ENCODE measurements at regions not wholly inside any gene's neighbourhood (a gene's known extent, or its start where the extent isn't known, plus 50 kb on each side); places are given as distances from the start of the nearest gene placed in this dataset. TPM values are rescaled to one million over a fixed set of nuclear protein-coding genes. Genes with fewer than 3 reads are reported as not detected.

GRCh38 chr2:238796223-238796885, 51.5 kb upstream of the TWIST2 start:
- DNase-seq (ENCODE audit: low spot score in 2 of 2) (no peak), FAIRE-seq (no peak)

- FAIRE-seq = no peak
- no peak for DNase-seq (ENCODE audit: low spot score in 2 of 2)
These were observed 50.3 kb upstream of the TWIST2 start for GRCh38 chr2:238797537-238797936.

Small RNA genes in the stretch of these regions (small RNA-seq; reads per million reads assigned to genes)
- not detected for gene AC113618.1

All from frontal cortex (tissue), 4 donors.